T-helper 1 cell treated with Interleukin-12 subunit alpha and Interleukin-12 subunit beta and Interleukin-4 antibody, amounts not matched to agents 30 μg/mL and 1 μg/mL, for 36 hours (primary cell): ENCODE measurements at regions not wholly inside any gene's neighbourhood (a gene's known extent, or its start where the extent isn't known, plus 50 kb on each side); places are given as distances from the start of the nearest gene placed in this dataset.

Source experiments
- H3K27ac Mint-ChIP-seq: one replicate; pipeline ENCODE4 v1.8.0; 2021; ENCODE audit warnings: mild to moderate bottlenecking, mixed read lengths
- H3K27me3 Mint-ChIP-seq: one replicate; pipeline ENCODE4 v1.8.0; 2021; ENCODE audit warnings: low read depth, mixed read lengths
- H3K36me3 Mint-ChIP-seq: one replicate; pipeline ENCODE4 v1.8.0; 2021; ENCODE audit warnings: low read depth, mixed read lengths
- H3K4me1 Mint-ChIP-seq: one replicate; pipeline ENCODE4 v1.8.0; 2021; ENCODE audit warnings: low read depth, mixed read lengths
- H3K4me3 Mint-ChIP-seq: one replicate; pipeline ENCODE4 v1.8.0; 2021; ENCODE audit warnings: mild to moderate bottlenecking, moderate library complexity, mixed read lengths
- H3K9me3 Mint-ChIP-seq: one replicate; pipeline ENCODE4 v1.8.0; 2021; ENCODE audit warnings: mixed read lengths

DNA sequence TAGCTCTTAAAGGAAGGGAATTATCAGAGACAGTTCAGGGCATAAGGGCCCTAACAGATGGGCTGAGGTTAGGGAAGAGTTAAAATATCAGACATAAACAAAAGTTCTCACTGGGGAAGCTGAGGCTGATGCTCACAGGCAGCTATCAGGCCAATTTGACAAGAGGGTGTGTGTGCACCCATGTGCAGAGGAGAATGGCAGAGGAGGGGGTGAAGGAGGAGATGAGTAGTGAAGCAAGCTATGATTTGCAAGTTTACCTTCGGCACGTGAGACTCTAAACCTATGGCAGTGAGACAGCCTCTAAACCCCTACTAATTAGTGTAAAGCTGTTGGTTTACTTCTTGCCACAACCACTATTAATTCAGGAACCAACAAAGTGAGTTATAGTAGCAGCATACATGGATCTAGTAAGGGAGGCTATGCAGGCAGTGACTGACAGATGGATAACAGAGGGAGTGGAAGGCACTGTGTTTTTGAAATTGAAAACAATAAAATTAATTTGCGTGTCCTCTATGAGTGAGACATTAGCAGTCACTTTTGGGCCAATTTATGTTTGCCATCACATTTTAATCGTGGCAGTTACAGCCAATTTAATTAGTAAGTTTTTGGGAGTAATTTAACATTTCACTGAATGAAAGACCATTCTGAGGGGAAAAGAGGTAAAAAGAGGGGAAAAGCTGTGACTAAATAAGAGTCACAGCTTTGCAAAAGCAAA is 99.6 kb upstream of the HTR2A start:
- no peaks in the 10 kb centered on the region for H3K36me3 Mint-ChIP-seq
- no peak overlapping the region for H3K4me3 Mint-ChIP-seq
- H3K27ac Mint-ChIP-seq = no peak overlapping the region
- H3K4me1 Mint-ChIP-seq = no peaks in the 10 kb centered on the region
- H3K27me3 Mint-ChIP-seq = peaks cover 15% of the 10 kb centered on the region
- no peaks in the 10 kb centered on the region for H3K9me3 Mint-ChIP-seq

DNA sequence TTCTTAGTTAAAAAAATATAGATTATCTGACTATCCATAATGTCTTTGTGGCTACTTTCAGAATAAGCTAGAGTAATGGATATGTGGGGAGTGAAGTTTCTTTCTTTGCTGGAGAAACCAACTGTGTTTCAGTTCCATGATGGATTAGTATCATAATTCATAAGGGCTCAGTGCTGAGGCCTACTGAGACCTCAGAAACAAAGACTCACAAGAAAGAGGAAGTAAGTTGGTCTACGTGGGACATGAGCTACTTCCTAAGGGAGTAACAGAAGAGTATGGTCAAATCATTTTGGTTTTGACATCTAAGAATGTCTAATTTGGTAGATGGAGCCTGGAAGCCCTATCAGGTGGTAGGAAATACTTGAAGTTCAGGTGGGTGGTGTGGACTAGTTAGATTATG is 99.0 kb upstream of the HTR2A start:
- Mint-ChIP-seq H3K4me1 (no peaks in the 10 kb centered on the region), H3K4me3 (no peak overlapping the region), H3K27ac (no peak overlapping the region), H3K36me3 (no peaks in the 10 kb centered on the region), H3K27me3 (peaks cover 12% of the 10 kb centered on the region), H3K9me3 (no peaks in the 10 kb centered on the region)

DNA sequence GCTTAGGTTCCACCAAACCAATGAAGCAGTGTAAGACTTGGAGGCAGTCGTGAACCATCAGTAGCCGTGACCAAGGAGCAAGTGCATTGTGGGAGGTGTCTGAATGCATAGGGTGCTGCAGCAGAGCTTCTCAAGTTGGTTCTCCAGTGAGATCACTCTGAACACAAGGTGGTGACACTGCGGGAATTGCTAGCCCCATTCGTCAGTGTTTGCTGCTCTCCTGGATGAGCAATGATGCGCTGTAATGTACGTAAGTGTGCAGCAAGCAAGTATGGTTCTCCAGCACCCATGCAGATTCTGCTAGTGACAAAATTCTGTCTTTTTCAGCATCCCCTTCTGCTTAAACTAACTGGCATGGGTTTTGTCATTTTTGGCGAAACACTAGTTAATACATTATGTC is 97.6 kb upstream of the HTR2A start:
- no peaks in the 10 kb centered on the region for H3K4me1 Mint-ChIP-seq
- no peak overlapping the region for H3K27ac Mint-ChIP-seq
- no peaks in the 10 kb centered on the region for H3K9me3 Mint-ChIP-seq
- H3K4me3 Mint-ChIP-seq = no peak overlapping the region
- H3K27me3 Mint-ChIP-seq = peaks cover 16% of the 10 kb centered on the region
- H3K36me3 Mint-ChIP-seq = no peaks in the 10 kb centered on the region

DNA sequence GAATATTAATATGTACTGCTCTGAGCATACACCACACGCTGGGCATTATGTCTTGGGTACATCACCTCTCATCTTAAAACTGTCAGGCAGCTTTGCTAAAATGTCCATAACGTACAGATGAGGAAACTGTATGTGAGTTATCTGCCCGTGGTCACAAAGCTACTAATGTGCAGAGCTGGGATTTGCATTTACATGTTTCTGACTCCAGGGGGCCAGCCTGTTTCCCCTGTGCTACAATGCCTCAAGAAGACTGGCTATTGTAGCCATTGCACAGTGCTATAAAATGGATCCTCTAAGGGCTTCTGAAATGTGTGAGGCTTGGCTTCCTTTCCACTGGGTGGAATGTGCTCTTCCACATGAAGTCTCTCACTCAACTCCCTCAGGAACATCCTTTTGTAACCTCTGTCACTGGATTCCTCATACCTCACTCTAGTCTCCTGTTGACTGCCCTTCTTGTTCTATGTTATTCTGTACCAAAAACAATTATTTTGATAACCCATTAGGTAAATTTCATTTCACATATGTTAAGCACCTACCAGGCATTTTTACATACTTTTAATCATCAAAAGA is 95.6 kb upstream of the HTR2A start:
- H3K36me3 Mint-ChIP-seq = no peaks in the 10 kb centered on the region
- no peaks in the 10 kb centered on the region for H3K4me1 Mint-ChIP-seq
- H3K4me3 Mint-ChIP-seq = no peak overlapping the region
- H3K27me3 Mint-ChIP-seq = peaks cover 10% of the 10 kb centered on the region
- no peak overlapping the region for H3K27ac Mint-ChIP-seq
- H3K9me3 Mint-ChIP-seq = no peaks in the 10 kb centered on the region

DNA sequence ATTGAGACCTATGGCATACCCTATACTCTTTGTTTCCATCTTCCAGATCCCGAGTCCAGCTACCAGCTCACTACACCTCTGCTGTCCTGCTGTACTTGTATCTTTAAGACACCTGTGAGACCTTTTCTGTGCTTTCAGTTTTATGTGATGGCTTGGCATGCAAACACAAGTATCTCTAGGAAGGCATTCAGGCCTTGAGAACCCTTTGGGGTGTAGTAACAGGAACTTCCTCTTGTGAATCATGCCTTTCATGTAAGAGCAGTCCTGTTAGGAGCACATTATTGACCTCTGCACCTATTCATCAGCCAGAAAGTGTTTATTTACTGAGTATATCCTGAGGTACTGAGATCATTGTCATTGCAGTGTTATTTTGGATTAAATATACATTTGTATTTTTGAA is 87.0 kb upstream of the HTR2A start:
- H3K27ac Mint-ChIP-seq = no peak overlapping the region
- H3K36me3 Mint-ChIP-seq = no peaks in the 10 kb centered on the region
- no peaks in the 10 kb centered on the region for H3K9me3 Mint-ChIP-seq
- H3K27me3 Mint-ChIP-seq = no peaks in the 10 kb centered on the region
- H3K4me1 Mint-ChIP-seq = peaks cover 10% of the 10 kb centered on the region
- no peak overlapping the region for H3K4me3 Mint-ChIP-seq

DNA sequence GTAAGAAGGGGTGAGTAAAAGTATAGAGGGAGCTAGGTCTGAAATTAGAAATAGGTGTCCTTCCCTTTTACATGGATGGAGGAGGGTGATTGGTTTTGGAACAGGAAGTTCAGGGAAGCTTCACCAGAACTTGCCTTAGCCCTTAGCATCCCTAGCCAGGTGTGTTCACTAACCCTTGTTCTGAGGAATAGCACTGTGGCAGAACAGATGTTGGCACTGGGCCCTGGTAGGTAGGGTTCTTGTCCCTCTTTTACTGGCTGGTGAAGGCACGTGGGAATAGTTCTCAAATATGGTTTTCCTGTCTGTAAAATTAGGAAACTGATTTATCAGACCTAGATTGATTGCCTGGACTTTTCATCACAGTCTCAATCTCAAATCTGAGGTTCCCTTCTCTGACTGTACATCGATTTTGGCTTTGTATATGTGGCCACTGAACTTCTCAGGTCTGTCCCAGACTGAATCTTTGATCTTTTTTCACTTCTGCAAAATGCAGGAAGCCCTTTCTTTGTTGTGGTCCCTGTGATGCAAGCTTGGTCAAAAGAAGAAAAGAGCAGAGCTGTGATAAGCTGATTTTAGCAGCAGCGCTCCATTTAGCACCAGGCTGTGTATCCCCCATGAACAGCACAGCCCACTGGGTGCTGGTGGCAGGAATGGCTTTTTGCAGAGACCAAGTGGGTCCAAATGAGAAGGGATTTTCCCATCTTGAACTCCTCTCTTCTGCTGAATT is 86.2 kb upstream of the HTR2A start:
- no peak overlapping the region for H3K27ac Mint-ChIP-seq
- no peak overlapping the region for H3K4me3 Mint-ChIP-seq
- H3K36me3 Mint-ChIP-seq = no peaks in the 10 kb centered on the region
- peaks cover 10% of the 10 kb centered on the region for H3K4me1 Mint-ChIP-seq
- no peaks in the 10 kb centered on the region for H3K27me3 Mint-ChIP-seq
- no peaks in the 10 kb centered on the region for H3K9me3 Mint-ChIP-seq

DNA sequence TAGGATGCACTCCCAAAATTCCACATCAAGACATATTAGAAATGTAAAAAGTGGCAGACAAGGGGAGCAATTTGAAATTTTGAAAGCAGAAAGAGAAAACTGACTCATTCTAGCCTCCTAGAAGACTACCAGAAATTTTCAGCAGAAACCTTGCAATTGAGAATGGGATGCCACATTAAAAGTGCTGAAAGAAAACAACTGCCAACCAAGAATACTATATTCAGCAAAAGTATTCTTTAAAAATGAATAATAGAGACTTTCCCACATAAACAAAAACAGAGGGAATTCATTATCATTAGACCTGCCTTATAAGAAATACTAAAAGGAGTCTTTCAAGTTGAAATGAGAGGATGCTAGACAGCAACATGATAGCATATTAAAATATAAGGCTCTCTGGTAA is 78.3 kb upstream of the HTR2A start:
- Mint-ChIP-seq H3K27ac (no peak overlapping the region), H3K36me3 (no peaks in the 10 kb centered on the region)

DNA sequence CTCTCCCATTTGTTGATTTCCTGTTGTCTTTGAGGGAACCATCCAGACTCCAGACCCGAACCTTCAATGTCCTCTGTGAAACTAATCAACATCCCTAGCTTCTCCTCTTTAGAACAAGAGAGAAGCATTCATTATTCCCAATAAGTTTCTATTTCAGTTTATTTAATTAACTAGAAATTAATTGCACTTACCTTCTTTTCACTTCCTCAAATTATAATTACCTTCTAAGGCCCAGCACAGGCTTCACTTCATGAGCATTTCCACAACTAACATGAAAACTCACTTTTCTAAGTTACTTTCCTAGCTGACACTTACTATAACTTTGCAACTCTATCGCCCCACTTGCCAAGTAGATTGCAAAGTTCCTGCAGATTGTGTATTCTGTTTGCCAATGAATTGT is 71.6 kb upstream of the HTR2A start:
- no peaks in the 10 kb centered on the region for H3K36me3 Mint-ChIP-seq
- H3K9me3 Mint-ChIP-seq = no peaks in the 10 kb centered on the region
- no peaks in the 10 kb centered on the region for H3K27me3 Mint-ChIP-seq
- H3K4me1 Mint-ChIP-seq = no peaks in the 10 kb centered on the region
- H3K27ac Mint-ChIP-seq = no peak overlapping the region
- no peak overlapping the region for H3K4me3 Mint-ChIP-seq

More for the DNA sequence above, 78.3 kb upstream of the HTR2A start:
- peaks cover 8% of the 10 kb centered on the region for H3K9me3 Mint-ChIP-seq
- H3K4me1 Mint-ChIP-seq = no peaks in the 10 kb centered on the region
- H3K27me3 Mint-ChIP-seq = no peaks in the 10 kb centered on the region
- no peak overlapping the region for H3K4me3 Mint-ChIP-seq

DNA sequence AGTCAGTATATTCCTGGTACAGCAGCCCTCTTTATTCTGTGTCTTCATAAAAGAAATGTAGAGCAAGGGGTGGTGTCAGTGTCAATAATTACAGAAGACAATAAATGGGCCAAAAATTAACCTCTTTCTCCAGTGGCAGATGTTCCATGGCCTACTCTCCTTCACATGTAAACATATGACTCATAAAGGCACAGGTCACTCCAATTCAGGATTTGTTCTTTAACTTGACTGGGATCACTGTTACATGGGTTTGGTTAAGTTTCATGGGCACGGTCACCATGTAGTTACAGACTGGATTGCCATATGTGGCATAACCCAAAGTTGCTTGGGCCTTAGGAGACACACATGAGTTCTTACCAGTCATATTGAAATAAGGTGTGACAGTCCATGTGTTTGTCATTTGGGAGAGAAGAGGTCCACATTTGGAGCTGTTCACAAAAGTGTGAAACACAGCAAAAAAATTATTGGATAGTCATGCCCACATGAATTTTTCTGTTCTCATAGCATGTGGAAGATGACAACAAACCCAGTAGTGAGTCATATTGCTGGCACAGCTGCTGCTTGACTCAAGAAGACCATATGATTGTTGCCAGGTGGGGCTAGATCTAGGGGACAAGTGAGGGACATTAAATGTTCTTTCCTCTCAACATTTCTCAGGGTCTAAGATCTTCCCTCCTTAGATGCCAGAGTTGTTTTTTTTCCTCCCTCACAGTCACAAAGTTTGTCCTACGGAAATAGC is 68.1 kb upstream of the HTR2A start:
- H3K9me3 Mint-ChIP-seq = no peaks in the 10 kb centered on the region
- no peaks in the 10 kb centered on the region for H3K36me3 Mint-ChIP-seq
- no peaks in the 10 kb centered on the region for H3K27me3 Mint-ChIP-seq
- H3K4me1 Mint-ChIP-seq = no peaks in the 10 kb centered on the region
- H3K4me3 Mint-ChIP-seq = no peak overlapping the region
- H3K27ac Mint-ChIP-seq = no peak overlapping the region

DNA sequence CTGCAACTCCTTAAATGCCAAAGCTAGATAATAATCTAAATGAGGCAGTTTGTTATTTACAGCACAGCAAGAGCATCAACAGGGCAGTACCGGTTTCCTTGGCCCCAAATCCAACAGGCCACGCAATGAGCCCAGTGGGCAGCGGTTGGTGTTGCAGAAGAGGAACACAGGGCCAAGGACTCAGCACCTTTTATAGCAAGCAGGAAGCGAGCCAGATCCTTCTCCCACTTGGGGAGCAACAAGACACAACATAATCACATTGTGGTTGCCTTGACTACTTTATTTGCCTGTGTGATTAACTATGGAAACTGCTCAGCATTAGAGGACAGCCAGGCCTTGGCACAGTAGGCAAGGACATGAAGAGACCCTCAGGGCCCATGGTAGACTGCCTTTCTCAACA is 67.1 kb upstream of the HTR2A start:
- Mint-ChIP-seq H3K4me3 (no peak overlapping the region), H3K27me3 (no peaks in the 10 kb centered on the region), H3K4me1 (no peaks in the 10 kb centered on the region), H3K9me3 (no peaks in the 10 kb centered on the region), H3K27ac (no peak overlapping the region), H3K36me3 (no peaks in the 10 kb centered on the region)

DNA sequence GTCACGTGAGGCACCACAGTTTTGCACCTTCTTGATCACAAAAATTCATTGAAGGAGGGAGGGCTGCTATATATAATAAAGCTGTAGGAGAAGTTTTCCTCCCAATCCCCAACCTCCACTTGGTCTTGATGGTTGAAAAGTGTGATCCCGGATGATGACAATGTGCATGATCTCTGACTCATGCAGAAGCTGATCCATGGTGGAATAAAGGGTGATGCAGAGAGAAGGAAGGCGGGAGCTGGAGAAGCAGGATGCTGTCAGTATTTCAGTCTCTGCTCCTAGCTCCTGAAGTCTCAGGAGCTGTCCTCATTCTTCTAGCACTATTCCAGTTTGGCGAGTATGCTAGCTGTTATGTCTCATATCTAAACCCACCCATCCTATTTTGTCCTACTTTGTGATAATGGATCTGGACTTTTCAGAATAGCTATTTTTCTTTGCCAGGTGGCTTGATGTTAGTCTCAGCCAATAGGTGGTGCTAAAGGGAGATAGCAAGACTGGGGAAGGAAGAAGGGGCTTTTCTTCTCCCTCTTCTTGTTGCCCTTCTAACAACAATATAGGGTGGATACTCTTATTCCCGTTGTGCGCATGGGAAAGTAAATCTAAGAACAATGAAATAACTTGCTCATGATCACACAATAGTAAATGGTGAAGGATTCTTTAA is 65.6 kb upstream of the HTR2A start:
- H3K4me1 Mint-ChIP-seq = no peaks in the 10 kb centered on the region
- H3K4me3 Mint-ChIP-seq = no peak overlapping the region
- no peaks in the 10 kb centered on the region for H3K9me3 Mint-ChIP-seq
- no peak overlapping the region for H3K27ac Mint-ChIP-seq
- H3K27me3 Mint-ChIP-seq = peaks cover 8% of the 10 kb centered on the region
- H3K36me3 Mint-ChIP-seq = no peaks in the 10 kb centered on the region

DNA sequence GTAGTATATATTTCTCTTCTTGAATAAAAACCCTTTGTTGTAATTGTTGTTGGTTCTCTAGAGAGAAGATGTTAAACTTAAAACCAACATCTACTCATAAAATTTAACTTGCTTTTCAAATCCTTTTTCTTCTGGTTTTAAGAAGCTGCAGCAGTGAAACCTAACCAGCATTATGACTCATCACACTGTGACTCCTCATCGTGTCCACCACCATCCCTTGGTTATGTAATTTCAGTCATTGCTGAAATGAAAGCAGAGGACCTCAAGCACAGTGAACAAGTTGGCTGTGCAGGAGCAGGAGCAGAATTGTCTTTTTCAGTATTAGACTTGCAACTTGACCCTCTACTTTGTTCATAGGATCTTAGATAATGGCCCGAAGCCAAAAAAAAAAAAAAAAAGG is 64.9 kb upstream of the HTR2A start:
- H3K4me1 Mint-ChIP-seq = no peaks in the 10 kb centered on the region
- peaks cover 13% of the 10 kb centered on the region for H3K27me3 Mint-ChIP-seq
- H3K9me3 Mint-ChIP-seq = no peaks in the 10 kb centered on the region
- no peak overlapping the region for H3K4me3 Mint-ChIP-seq
- H3K36me3 Mint-ChIP-seq = no peaks in the 10 kb centered on the region
- H3K27ac Mint-ChIP-seq = no peak overlapping the region

DNA sequence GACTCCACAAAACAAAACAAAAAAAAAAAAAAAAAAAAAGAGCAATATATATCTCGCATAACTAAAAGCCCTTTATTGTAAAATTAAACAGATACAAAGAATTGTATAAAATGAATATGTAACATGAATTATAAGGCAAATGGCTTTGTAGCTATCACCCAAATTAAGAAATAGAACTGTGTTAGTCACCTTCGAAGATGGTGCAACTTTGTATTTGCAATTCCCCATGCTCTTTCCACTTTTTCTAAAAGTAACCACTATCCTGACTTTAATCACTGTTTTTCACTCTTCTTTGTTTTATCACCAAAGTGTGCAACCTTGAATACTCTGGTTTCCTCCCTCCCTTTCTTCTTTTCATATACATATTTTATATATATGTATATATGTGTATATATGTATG is 57.1 kb upstream of the HTR2A start:
- no peaks in the 10 kb centered on the region for H3K4me1 Mint-ChIP-seq
- H3K27ac Mint-ChIP-seq = no peak overlapping the region
- H3K36me3 Mint-ChIP-seq = no peaks in the 10 kb centered on the region
- H3K4me3 Mint-ChIP-seq = no peak overlapping the region
- H3K9me3 Mint-ChIP-seq = no peaks in the 10 kb centered on the region
- peaks cover 17% of the 10 kb centered on the region for H3K27me3 Mint-ChIP-seq

DNA sequence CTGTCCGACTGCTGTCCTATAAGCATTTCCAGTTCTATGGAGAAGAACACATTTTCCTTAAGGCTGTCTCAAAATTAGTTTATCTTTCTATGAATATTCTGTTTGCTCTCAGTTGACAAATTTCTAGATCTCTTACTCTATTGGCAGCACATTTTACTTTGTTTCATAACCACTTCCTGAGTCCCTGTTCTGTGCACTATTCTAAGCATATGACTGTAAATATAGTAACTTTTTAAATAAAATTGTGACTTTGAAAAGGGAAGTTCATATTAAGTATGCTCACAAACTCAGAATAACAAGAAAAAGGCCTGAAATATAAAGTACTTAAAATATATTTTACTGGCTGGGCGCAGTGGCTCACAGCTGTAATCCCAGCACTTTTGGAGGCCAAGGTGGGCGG is 56.5 kb upstream of the HTR2A start:
- no peak overlapping the region for H3K4me3 Mint-ChIP-seq

More for the DNA sequence above, 56.5 kb upstream of the HTR2A start:
- Mint-ChIP-seq H3K9me3 (no peaks in the 10 kb centered on the region), H3K4me1 (no peaks in the 10 kb centered on the region), H3K27me3 (peaks cover 17% of the 10 kb centered on the region), H3K27ac (no peak overlapping the region), H3K36me3 (no peaks in the 10 kb centered on the region)
